WTC11 (cell line): ENCODE measurements at regions not wholly inside any gene's neighbourhood (a gene's known extent, or its start where the extent isn't known, plus 50 kb on each side); places are given as distances from the start of the nearest gene placed in this dataset.

ENCODE experiments used
- ATF2 ChIP-seq: sonication (generic); formaldehyde crosslinking; IDR thresholded peaks from 2 replicates; pipeline ENCODE4 v1.8.1; 2022; ENCODE audit warnings: low read depth, missing genetic modification reagents, borderline replicate concordance
- CTCF ChIP-seq: fragments of 200-600 bp; IDR thresholded peaks from 2 replicates; pipeline ENCODE4 v1.8.0; 2022; ENCODE audit warnings: antibody characterized with exemption
- EMX1 ChIP-seq: fragments of 250-450 bp; sonication (Bioruptor Pico); IDR thresholded peaks from 2 replicates; pipeline ENCODE4 v1.8.0; 2021; ENCODE audit warnings: mild to moderate bottlenecking
- NFE2L1 ChIP-seq: sonication (generic); formaldehyde crosslinking; IDR thresholded peaks from 2 replicates; pipeline ENCODE4 v1.8.1; 2023; ENCODE audit warnings: missing genetic modification reagents
- TEAD4 ChIP-seq: sonication (generic); formaldehyde crosslinking; IDR thresholded peaks from 2 replicates; pipeline ENCODE4 v1.8.0; 2022; ENCODE audit warnings: mild to moderate bottlenecking, missing genetic modification reagents
- TF ChIP-seq, protein P1 (sequence below): sonication (generic); formaldehyde crosslinking; IDR thresholded peaks from 2 replicates; pipeline ENCODE4 v1.8.1; 2023; ENCODE audit warnings: mild to moderate bottlenecking, missing genetic modification reagents
- TF ChIP-seq, protein P2 (sequence below): sonication (generic); formaldehyde crosslinking; IDR thresholded peaks from 2 replicates; pipeline ENCODE4 v1.8.0; 2022; ENCODE audit warnings: mild to moderate bottlenecking, missing genetic modification reagents

DNA sequence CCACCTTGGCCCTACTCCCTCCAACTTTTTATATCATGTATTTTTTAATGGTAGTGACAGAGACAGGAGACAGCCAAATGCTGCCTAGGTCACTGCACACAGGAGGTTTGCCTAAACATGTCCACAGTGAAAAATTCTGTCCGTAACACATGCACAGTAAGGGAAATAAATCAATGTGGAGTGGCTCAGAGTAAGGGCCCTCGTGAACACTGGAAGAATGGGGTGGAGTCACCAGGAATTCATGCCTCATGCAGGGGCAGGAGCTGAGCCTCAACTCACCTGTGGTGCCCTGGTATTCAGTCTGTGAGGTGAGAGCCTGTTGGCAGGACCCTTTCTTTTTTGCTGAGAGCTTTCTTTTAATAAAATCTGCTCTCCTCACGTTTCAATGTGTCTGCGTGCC, 289.1 kb downstream of the TGFB2 start:
- no peak for TF ChIP-seq CTCF
- TF ChIP-seq TEAD4 (CRISPR knock-in tag): no peak
- no peak for TF ChIP-seq NFE2L1 (CRISPR knock-in tag)
- TF ChIP-seq, protein P1, sequence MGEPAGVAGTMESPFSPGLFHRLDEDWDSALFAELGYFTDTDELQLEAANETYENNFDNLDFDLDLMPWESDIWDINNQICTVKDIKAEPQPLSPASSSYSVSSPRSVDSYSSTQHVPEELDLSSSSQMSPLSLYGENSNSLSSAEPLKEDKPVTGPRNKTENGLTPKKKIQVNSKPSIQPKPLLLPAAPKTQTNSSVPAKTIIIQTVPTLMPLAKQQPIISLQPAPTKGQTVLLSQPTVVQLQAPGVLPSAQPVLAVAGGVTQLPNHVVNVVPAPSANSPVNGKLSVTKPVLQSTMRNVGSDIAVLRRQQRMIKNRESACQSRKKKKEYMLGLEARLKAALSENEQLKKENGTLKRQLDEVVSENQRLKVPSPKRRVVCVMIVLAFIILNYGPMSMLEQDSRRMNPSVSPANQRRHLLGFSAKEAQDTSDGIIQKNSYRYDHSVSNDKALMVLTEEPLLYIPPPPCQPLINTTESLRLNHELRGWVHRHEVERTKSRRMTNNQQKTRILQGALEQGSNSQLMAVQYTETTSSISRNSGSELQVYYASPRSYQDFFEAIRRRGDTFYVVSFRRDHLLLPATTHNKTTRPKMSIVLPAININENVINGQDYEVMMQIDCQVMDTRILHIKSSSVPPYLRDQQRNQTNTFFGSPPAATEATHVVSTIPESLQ (CRISPR knock-in tag): no peak
- TF ChIP-seq, protein P2, sequence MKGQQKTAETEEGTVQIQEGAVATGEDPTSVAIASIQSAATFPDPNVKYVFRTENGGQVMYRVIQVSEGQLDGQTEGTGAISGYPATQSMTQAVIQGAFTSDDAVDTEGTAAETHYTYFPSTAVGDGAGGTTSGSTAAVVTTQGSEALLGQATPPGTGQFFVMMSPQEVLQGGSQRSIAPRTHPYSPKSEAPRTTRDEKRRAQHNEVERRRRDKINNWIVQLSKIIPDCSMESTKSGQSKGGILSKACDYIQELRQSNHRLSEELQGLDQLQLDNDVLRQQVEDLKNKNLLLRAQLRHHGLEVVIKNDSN (CRISPR knock-in tag): no peak
- TF ChIP-seq EMX1 (CRISPR knock-in tag): no peak
- TF ChIP-seq ATF2 (CRISPR knock-in tag): no peak
